A549 (cell line): ENCODE measurements at regions not wholly inside any gene's neighbourhood (a gene's known extent, or its start where the extent isn't known, plus 50 kb on each side); places are given as distances from the start of the nearest gene placed in this dataset.

ENCODE experiments used
- ATAC-seq, 2 experiments: fragments of 200-7000 bp in 1 of 2; fragments of >200 bp in 1 of 2; cut with Nextera tagmentation in 1 of 2; cut with Tn5 transposase in 1 of 2; 3 replicates each; pipeline versions ENCODE4 v1.8.0 to v1.9.1; 2018 to 2020; ENCODE audit warnings: mild to moderate bottlenecking in 1 of 2, moderate library complexity in 1 of 2
- CTCF ChIA-PET: fragments of 300-600 bp; sonication (Branson Sonifier 250); formaldehyde crosslinking; extraction: SDS; loops from one replicate; lab custom pipeline; 2021; ENCODE audit warnings: antibody characterized with exemption, inconsistent platforms; lab: Yijun Ruan, JAX
- POLR2A ChIA-PET: fragments of 350-600 bp; formaldehyde crosslinking; extraction: SDS; loops from one replicate; lab custom pipeline; 2021; ENCODE audit warnings: antibody characterized with exemption, inconsistent platforms; lab: Yijun Ruan, JAX
- DNase-seq, 2 experiments: peaks; one replicate each; pipeline versions ENCODE4 v3.0.0 to v3.0.0-alpha.2; 2011 to 2016; ENCODE audit warnings: low read depth in 1 of 2, low spot score in 1 of 2
- FAIRE-seq: peaks from 2 replicates; lab custom pipeline; 2011; peaks lifted over from hg19 to GRCh38; lab: Jason Lieb, UNC
- H3K27ac ChIP-seq, 2 experiments: fragments of >200 bp; sonication (Bioruptor Twin); formaldehyde crosslinking; 3 replicates each; pipeline ENCODE4 v1.5.1; 2016 to 2017
- H3K4me1 ChIP-seq: fragments of >200 bp; sonication (Bioruptor Twin); formaldehyde crosslinking; 3 replicates; pipeline ENCODE4 v1.6.1; 2016
- H3K4me2 ChIP-seq: fragments of >200 bp; sonication (Bioruptor Twin); formaldehyde crosslinking; 3 replicates; pipeline ENCODE4 v1.6.1; 2016
- H3K4me3 ChIP-seq: fragments of >200 bp; sonication (Bioruptor Twin); formaldehyde crosslinking; 3 replicates; pipeline ENCODE4 v1.5.1; 2016
- H3K9me3 ChIP-seq: fragments of >200 bp; sonication (Bioruptor Twin); formaldehyde crosslinking; 3 replicates; pipeline ENCODE4 v1.6.1; 2016
- ATOH8 ChIP-seq: fragments of 250-450 bp; sonication (Bioruptor Pico); IDR thresholded peaks from 2 replicates; pipeline ENCODE4 v1.5.0; 2020; ENCODE audit warnings: low read depth, mild to moderate bottlenecking, moderate library complexity
- CHD2 ChIP-seq: fragments of 150-350 bp; IDR thresholded peaks from 2 replicates; pipeline ENCODE4 v1.6.1; 2014; ENCODE audit warnings: low read length; ENCODE audit not compliant: partially characterized antibody
- CHD4 ChIP-seq: fragments of 200-600 bp; sonication (generic); IDR thresholded peaks from 2 replicates; pipeline ENCODE4 v1.6.1; 2016; ENCODE audit warnings: antibody characterized with exemption, mild to moderate bottlenecking, borderline replicate concordance
- CTCF ChIP-seq: fragments of >200 bp; sonication (Bioruptor Twin); formaldehyde crosslinking; IDR thresholded peaks from 3 replicates; pipeline ENCODE4 v1.5.1; 2016
- E2F6 ChIP-seq: IDR thresholded peaks from 2 replicates; pipeline ENCODE4 v1.6.1; 2012; ENCODE audit warnings: low read depth, borderline replicate concordance
- EHF ChIP-seq: fragments of 250-450 bp; sonication (Bioruptor Pico); IDR thresholded peaks from 2 replicates; pipeline ENCODE4 v1.5.0; 2020; ENCODE audit warnings: mild to moderate bottlenecking
- EHMT2 ChIP-seq: fragments of 200-600 bp; sonication (generic); IDR thresholded peaks from 2 replicates; pipeline ENCODE4 v1.6.1; 2016; ENCODE audit warnings: antibody characterized with exemption, low read depth, mild to moderate bottlenecking, moderate library complexity
- ELK1 ChIP-seq: fragments of 150-350 bp; IDR thresholded peaks from 2 replicates; pipeline ENCODE4 v1.6.1; 2014; ENCODE audit warnings: low read depth, mild to moderate bottlenecking, low read length
- FOSB ChIP-seq: fragments of 250-450 bp; sonication (Bioruptor Pico); IDR thresholded peaks from 2 replicates; pipeline ENCODE4 v1.5.0; 2020; ENCODE audit warnings: mild to moderate bottlenecking, moderate library complexity
- FOXS1 ChIP-seq: fragments of 250-450 bp; sonication (Bioruptor Pico); IDR thresholded peaks from 2 replicates; pipeline ENCODE4 v1.5.0; 2020; ENCODE audit warnings: mild to moderate bottlenecking, moderate library complexity
- GATA3 ChIP-seq: IDR thresholded peaks from 2 replicates; pipeline ENCODE4 v1.6.1; 2012; ENCODE audit warnings: borderline replicate concordance
- HDAC2 ChIP-seq: fragments of 200-600 bp; sonication (generic); IDR thresholded peaks from 2 replicates; pipeline ENCODE4 v1.6.1; 2016
- HEYL ChIP-seq: fragments of 250-450 bp; sonication (Bioruptor Pico); IDR thresholded peaks from 2 replicates; pipeline ENCODE4 v1.8.0; 2021; ENCODE audit warnings: mild to moderate bottlenecking, moderate library complexity
- HOXB13 ChIP-seq: fragments of 250-450 bp; sonication (Bioruptor Pico); IDR thresholded peaks from 2 replicates; pipeline ENCODE4 v1.5.0; 2020; ENCODE audit warnings: low read depth, mild to moderate bottlenecking, moderate library complexity
- HOXB5 ChIP-seq: fragments of 250-450 bp; sonication (Bioruptor Pico); IDR thresholded peaks from 2 replicates; pipeline ENCODE4 v1.5.0; 2020; ENCODE audit warnings: mild to moderate bottlenecking, moderate library complexity
- KDM1A ChIP-seq: fragments of 200-600 bp; sonication (generic); IDR thresholded peaks from 2 replicates; pipeline ENCODE4 v1.6.1; 2016; ENCODE audit warnings: low read depth, mild to moderate bottlenecking
- KDM5A ChIP-seq: fragments of 200-600 bp; sonication (generic); IDR thresholded peaks from 2 replicates; pipeline ENCODE4 v1.6.1; 2016; ENCODE audit warnings: antibody characterized with exemption, mild to moderate bottlenecking
- MAX ChIP-seq: IDR thresholded peaks from 2 replicates; pipeline ENCODE4 v1.6.1; 2012
- NFE2L2 ChIP-seq: fragments of 150-350 bp; conservative IDR thresholded peaks from 2 replicates; pipeline ENCODE4 v1.6.1; 2014; ENCODE audit warnings: low read length
- NPAS2 ChIP-seq: fragments of 250-450 bp; sonication (Bioruptor Pico); IDR thresholded peaks from 2 replicates; pipeline ENCODE4 v1.8.0; 2022; ENCODE audit warnings: mild to moderate bottlenecking, moderate library complexity, borderline replicate concordance
- NR3C1 ChIP-seq: fragments of >200 bp; sonication (Bioruptor Twin); formaldehyde crosslinking; IDR thresholded peaks from 3 replicates; pipeline ENCODE4 v1.6.1; 2017
- PHF8 ChIP-seq: fragments of 200-600 bp; sonication (generic); IDR thresholded peaks from 2 replicates; pipeline ENCODE4 v1.6.1; 2016; ENCODE audit warnings: low read depth, mild to moderate bottlenecking, antibody characterized with exemption, moderate library complexity, borderline replicate concordance
- POLR2A ChIP-seq: IDR thresholded peaks from 2 replicates; pipeline ENCODE4 v1.6.1; 2012; ENCODE audit warnings: mild to moderate bottlenecking, low read length
- RNF2 ChIP-seq: fragments of 200-600 bp; sonication (generic); IDR thresholded peaks from 2 replicates; pipeline ENCODE4 v1.6.1; 2016; ENCODE audit warnings: low read depth, mild to moderate bottlenecking, antibody characterized with exemption, moderate library complexity, borderline replicate concordance
- SMC3 ChIP-seq: fragments of >200 bp; sonication (Bioruptor Twin); formaldehyde crosslinking; IDR thresholded peaks from 3 replicates; pipeline ENCODE4 v1.6.1; 2018; ENCODE audit warnings: inconsistent platforms
- SREBF2 ChIP-seq: fragments of 450-650 bp; IDR thresholded peaks from 2 replicates; pipeline ENCODE4 v1.6.1; 2014; ENCODE audit warnings: mild to moderate bottlenecking, moderate library complexity
- ZFP36 ChIP-seq: fragments of 450-650 bp; IDR thresholded peaks from 2 replicates; pipeline ENCODE4 v1.6.1; 2014; ENCODE audit warnings: borderline replicate concordance; ENCODE audit not compliant: partially characterized antibody
- ZSCAN20 ChIP-seq: fragments of 250-450 bp; sonication (Bioruptor Pico); IDR thresholded peaks from 2 replicates; pipeline ENCODE4 v1.8.0; 2022; ENCODE audit warnings: mild to moderate bottlenecking, moderate library complexity
- WGBS: methylation state at CpG from one replicate; pipeline ENCODE4 v1.1.6; 2017; ENCODE audit errors: missing lambda C conversion rate; 5-methylcytosine and 5-hydroxymethylcytosine counted together

GRCh38 chr13:38103851-38104250 lies 234.3 kb upstream of the TRPC4 start:
- ATAC-seq (no peak), FAIRE-seq (no peak), DNase-seq (no peak)
- Histone ChIP-seq H3K4me2 (no peak overlapping the region), H3K4me1 (no peaks in the 10 kb centered on the region), H3K4me3 (no peak overlapping the region), H3K9me3 (no peaks in the 10 kb centered on the region), H3K27ac (no peak overlapping the region)
- POLR2A ChIA-PET = no interaction called here
- CTCF ChIA-PET = no interaction called here
- TF ChIP-seq KDM5A (no peak), HOXB5 (CRISPR knock-in tag) (no peak), MAX (no peak), GATA3 (no peak), NFE2L2 (no peak), ATOH8 (CRISPR knock-in tag) (no peak), CTCF (no peak), EHF (CRISPR knock-in tag) (no peak), FOXS1 (CRISPR knock-in tag) (no peak), SREBF2 (no peak)

GRCh38 chr13:38099751-38100150 lies 230.2 kb upstream of the TRPC4 start:
- ChIA-PET CTCF (no interaction called here), POLR2A (no interaction called here)
- H3K4me2 ChIP-seq = no peak overlapping the region
- no peak for DNase-seq
- ATAC-seq = no peak
- no peak for FAIRE-seq
- H3K9me3 ChIP-seq = no peaks in the 10 kb centered on the region
- TF ChIP-seq HOXB5 (CRISPR knock-in tag) (no peak), ZFP36 (no peak), E2F6 (no peak), CHD2 (no peak), NR3C1 (no peak), RNF2 (no peak), HOXB13 (CRISPR knock-in tag) (no peak), NPAS2 (CRISPR knock-in tag) (no peak), PHF8 (no peak), CTCF (no peak), SMC3 (no peak)
- TF ChIP-seq, all 56 proteins: peak for 0
- Histone ChIP-seq H3K4me1 (no peaks in the 10 kb centered on the region), H3K27ac (no peak overlapping the region), H3K4me3 (no peak overlapping the region)

- no peak overlapping the region for H3K4me2 ChIP-seq
- H3K9me3 ChIP-seq = no peaks in the 10 kb centered on the region
- no peak overlapping the region for H3K4me3 ChIP-seq
- ChIA-PET POLR2A (no interaction called here), CTCF (no interaction called here)
- no peaks in the 10 kb centered on the region for H3K4me1 ChIP-seq
- FAIRE-seq = no peak
- ATAC-seq = no peak
- H3K27ac ChIP-seq = no peak overlapping the region
- 14% methylated on average over 4 of the region's 4 CpGs for WGBS
- DNase-seq = no peak
- TF ChIP-seq POLR2A = no peak
- no peak for TF ChIP-seq HEYL
- TF ChIP-seq FOXS1 (CRISPR knock-in tag) = no peak
- TF ChIP-seq GATA3 = no peak
- no peak for TF ChIP-seq ELK1
- TF ChIP-seq ATOH8 (CRISPR knock-in tag) = no peak
- TF ChIP-seq EHF (CRISPR knock-in tag) = no peak
- TF ChIP-seq KDM1A = no peak
- TF ChIP-seq ZSCAN20 (CRISPR knock-in tag) = no peak
- TF ChIP-seq HDAC2 = no peak
- TF ChIP-seq SMC3 = no peak
- no peak for TF ChIP-seq NFE2L2
- no peak for TF ChIP-seq ZFP36
- no peak for TF ChIP-seq CHD4
- TF ChIP-seq EHMT2 = no peak
- no peak for TF ChIP-seq FOSB (CRISPR knock-in tag)
- no peak for TF ChIP-seq KDM5A
These were observed 223.9 kb upstream of the TRPC4 start for GRCh38 chr13:38093425-38093824.
